ENCODE measurements at regions not wholly inside any gene's neighbourhood (a gene's known extent, or its start where the extent isn't known, plus 50 kb on each side); places are given as distances from the start of the nearest gene placed in this dataset.

- Histone ChIP-seq H3K4me3 (ENCODE audit: insufficient read depth, low read depth, low read length) (no peak overlapping the region), H3K36me3 (replicated peaks; ENCODE audit: control insufficient read depth, insufficient read depth, low read length) (no peaks in the 10 kb centered on the region), H3K27me3 (ENCODE audit: control insufficient read depth, insufficient read depth, low read length) (no peaks in the 10 kb centered on the region)
- no peak for DNase-seq
These were observed 651.8 kb downstream of the KCTD16 start for GRCh38 chr5:144822503-144822902.

- no peak for DNase-seq
- Histone ChIP-seq H3K36me3 (replicated peaks; ENCODE audit: control insufficient read depth, insufficient read depth, low read length) (no peaks in the 10 kb centered on the region), H3K4me3 (ENCODE audit: insufficient read depth, low read depth, low read length) (no peak overlapping the region), H3K27me3 (ENCODE audit: control insufficient read depth, insufficient read depth, low read length) (no peaks in the 10 kb centered on the region)
These were observed 649.6 kb downstream of the KCTD16 start for GRCh38 chr5:144820278-144820677.

GRCh38 chr5:144815131-144815530 is 644.5 kb downstream of the KCTD16 start:
- no peak for DNase-seq
- H3K4me3 ChIP-seq (ENCODE audit: insufficient read depth, low read depth, low read length) = no peak overlapping the region
- no peaks in the 10 kb centered on the region for H3K36me3 ChIP-seq (replicated peaks; ENCODE audit: control insufficient read depth, insufficient read depth, low read length)
- no peaks in the 10 kb centered on the region for H3K27me3 ChIP-seq (ENCODE audit: control insufficient read depth, insufficient read depth, low read length)

- no peaks in the 10 kb centered on the region for H3K36me3 ChIP-seq (replicated peaks; ENCODE audit: control insufficient read depth, insufficient read depth, low read length)
- no peak for DNase-seq
- no peak overlapping the region for H3K4me3 ChIP-seq (ENCODE audit: insufficient read depth, low read depth, low read length)
- H3K27me3 ChIP-seq (ENCODE audit: control insufficient read depth, insufficient read depth, low read length) = no peaks in the 10 kb centered on the region
These were observed 642.1 kb downstream of the KCTD16 start for GRCh38 chr5:144812763-144813162.

- H3K36me3 ChIP-seq (replicated peaks; ENCODE audit: control insufficient read depth, insufficient read depth, low read length) = no peaks in the 10 kb centered on the region
- no peaks in the 10 kb centered on the region for H3K27me3 ChIP-seq (ENCODE audit: control insufficient read depth, insufficient read depth, low read length)
- DNase-seq = no peak
- H3K4me3 ChIP-seq (ENCODE audit: insufficient read depth, low read depth, low read length) = no peak overlapping the region
These were observed 629.5 kb downstream of the KCTD16 start for GRCh38 chr5:144800169-144800568.

GRCh38 chr5:144798595-144798994 is 627.9 kb downstream of the KCTD16 start:
- no peak overlapping the region for H3K4me3 ChIP-seq (ENCODE audit: insufficient read depth, low read depth, low read length)
- DNase-seq = no peak
- H3K36me3 ChIP-seq (replicated peaks; ENCODE audit: control insufficient read depth, insufficient read depth, low read length) = no peaks in the 10 kb centered on the region
- H3K27me3 ChIP-seq (ENCODE audit: control insufficient read depth, insufficient read depth, low read length) = no peaks in the 10 kb centered on the region

- DNase-seq = no peak
- no peak overlapping the region for H3K4me3 ChIP-seq (ENCODE audit: insufficient read depth, low read depth, low read length)
- no peaks in the 10 kb centered on the region for H3K27me3 ChIP-seq (ENCODE audit: control insufficient read depth, insufficient read depth, low read length)
These were observed 624.2 kb downstream of the KCTD16 start for GRCh38 chr5:144794922-144795321.

GRCh38 chr5:144788556-144788955 is 617.9 kb downstream of the KCTD16 start:
- Histone ChIP-seq H3K36me3 (replicated peaks; ENCODE audit: control insufficient read depth, insufficient read depth, low read length) (no peaks in the 10 kb centered on the region), H3K27me3 (ENCODE audit: control insufficient read depth, insufficient read depth, low read length) (no peaks in the 10 kb centered on the region)
- no peak for DNase-seq

More at GRCh38 chr5:144794922-144795321, 624.2 kb downstream of the KCTD16 start:
- no peaks in the 10 kb centered on the region for H3K36me3 ChIP-seq (replicated peaks; ENCODE audit: control insufficient read depth, insufficient read depth, low read length)

GRCh38 chr5:144788046-144788445 is 617.4 kb downstream of the KCTD16 start:
- no peaks in the 10 kb centered on the region for H3K27me3 ChIP-seq (ENCODE audit: control insufficient read depth, insufficient read depth, low read length)
- no peak for DNase-seq
- H3K4me3 ChIP-seq (ENCODE audit: insufficient read depth, low read depth, low read length) = no peak overlapping the region
- H3K36me3 ChIP-seq (replicated peaks; ENCODE audit: control insufficient read depth, insufficient read depth, low read length) = no peaks in the 10 kb centered on the region

More at GRCh38 chr5:144788556-144788955, 617.9 kb downstream of the KCTD16 start:
- no peak overlapping the region for H3K4me3 ChIP-seq (ENCODE audit: insufficient read depth, low read depth, low read length)

GRCh38 chr5:144779368-144779767 is 608.7 kb downstream of the KCTD16 start:
- H3K4me3 ChIP-seq (ENCODE audit: insufficient read depth, low read depth, low read length) = no peak overlapping the region
- no peaks in the 10 kb centered on the region for H3K27me3 ChIP-seq (ENCODE audit: control insufficient read depth, insufficient read depth, low read length)
- no peak for DNase-seq

GRCh38 chr5:144778561-144778960 is 607.9 kb downstream of the KCTD16 start:
- no peaks in the 10 kb centered on the region for H3K36me3 ChIP-seq (replicated peaks; ENCODE audit: control insufficient read depth, insufficient read depth, low read length)
- DNase-seq = no peak
- no peaks in the 10 kb centered on the region for H3K27me3 ChIP-seq (ENCODE audit: control insufficient read depth, insufficient read depth, low read length)
- no peak overlapping the region for H3K4me3 ChIP-seq (ENCODE audit: insufficient read depth, low read depth, low read length)

More at GRCh38 chr5:144779368-144779767, 608.7 kb downstream of the KCTD16 start:
- no peaks in the 10 kb centered on the region for H3K36me3 ChIP-seq (replicated peaks; ENCODE audit: control insufficient read depth, insufficient read depth, low read length)

GRCh38 chr5:144774197-144774596 is 603.5 kb downstream of the KCTD16 start:
- DNase-seq = no peak
- no peaks in the 10 kb centered on the region for H3K36me3 ChIP-seq (replicated peaks; ENCODE audit: control insufficient read depth, insufficient read depth, low read length)
- no peaks in the 10 kb centered on the region for H3K27me3 ChIP-seq (ENCODE audit: control insufficient read depth, insufficient read depth, low read length)
- no peak overlapping the region for H3K4me3 ChIP-seq (ENCODE audit: insufficient read depth, low read depth, low read length)

GRCh38 chr5:144773628-144774027 is 603.0 kb downstream of the KCTD16 start:
- no peak for DNase-seq
- Histone ChIP-seq H3K27me3 (ENCODE audit: control insufficient read depth, insufficient read depth, low read length) (no peaks in the 10 kb centered on the region), H3K36me3 (replicated peaks; ENCODE audit: control insufficient read depth, insufficient read depth, low read length) (no peaks in the 10 kb centered on the region), H3K4me3 (ENCODE audit: insufficient read depth, low read depth, low read length) (no peak overlapping the region)

GRCh38 chr5:144771802-144772201 is 601.1 kb downstream of the KCTD16 start:
- Histone ChIP-seq H3K36me3 (replicated peaks; ENCODE audit: control insufficient read depth, insufficient read depth, low read length) (no peaks in the 10 kb centered on the region), H3K4me3 (ENCODE audit: insufficient read depth, low read depth, low read length) (no peak overlapping the region), H3K27me3 (ENCODE audit: control insufficient read depth, insufficient read depth, low read length) (no peaks in the 10 kb centered on the region)
- DNase-seq = no peak

- no peaks in the 10 kb centered on the region for H3K36me3 ChIP-seq (replicated peaks; ENCODE audit: control insufficient read depth, insufficient read depth, low read length)
- no peak for DNase-seq
These were observed 571.7 kb downstream of the KCTD16 start for GRCh38 chr5:144742361-144742760.

GRCh38 chr5:144731786-144732185 is 561.1 kb downstream of the KCTD16 start:
- no peak for DNase-seq
- Histone ChIP-seq H3K36me3 (replicated peaks; ENCODE audit: control insufficient read depth, insufficient read depth, low read length) (no peaks in the 10 kb centered on the region), H3K4me3 (ENCODE audit: insufficient read depth, low read depth, low read length) (no peak overlapping the region), H3K27me3 (ENCODE audit: control insufficient read depth, insufficient read depth, low read length) (no peaks in the 10 kb centered on the region)

More at GRCh38 chr5:144742361-144742760, 571.7 kb downstream of the KCTD16 start:
- Histone ChIP-seq H3K4me3 (ENCODE audit: insufficient read depth, low read depth, low read length) (no peak overlapping the region), H3K27me3 (ENCODE audit: control insufficient read depth, insufficient read depth, low read length) (no peaks in the 10 kb centered on the region)
